HEK293 (cell line): ENCODE measurements at regions not wholly inside any gene's neighbourhood (a gene's known extent, or its start where the extent isn't known, plus 50 kb on each side); places are given as distances from the start of the nearest gene placed in this dataset.

ENCODE experiments used
- CTCF ChIP-seq: fragments of 450-650 bp; formaldehyde crosslinking; IDR thresholded peaks from 2 replicates; pipeline ENCODE4 v1.5.1; 2016; ENCODE audit warnings: missing biosample characterization, missing genetic modification characterization
- MEIS1 ChIP-seq: sonication (generic); formaldehyde crosslinking; IDR thresholded peaks from 2 replicates; pipeline ENCODE4 v1.8.1; 2022; ENCODE audit warnings: missing genetic modification reagents, mild to moderate bottlenecking, borderline replicate concordance
- MZF1 ChIP-seq: fragments of 450-650 bp; formaldehyde crosslinking; IDR thresholded peaks from 2 replicates; pipeline ENCODE4 v1.5.1; 2017; ENCODE audit warnings: missing biosample characterization, missing genetic modification characterization, borderline replicate concordance
- REPIN1 ChIP-seq: fragments of 450-650 bp; formaldehyde crosslinking; IDR thresholded peaks from 2 replicates; pipeline ENCODE4 v1.5.1; 2017; ENCODE audit warnings: missing biosample characterization, missing genetic modification characterization, low read depth
- SP2 ChIP-seq: fragments of 450-650 bp; formaldehyde crosslinking; IDR thresholded peaks from 2 replicates; pipeline ENCODE4 v1.5.1; 2016; ENCODE audit warnings: missing biosample characterization, missing genetic modification characterization
- ZBTB7A ChIP-seq: fragments of 450-650 bp; formaldehyde crosslinking; IDR thresholded peaks from 2 replicates; pipeline ENCODE4 v1.5.1; 2016; ENCODE audit warnings: low read depth, missing biosample characterization, missing genetic modification characterization
- ZFP41 ChIP-seq: fragments of 450-650 bp; formaldehyde crosslinking; IDR thresholded peaks from 2 replicates; pipeline ENCODE4 v1.5.1; 2016; ENCODE audit warnings: missing biosample characterization, missing genetic modification characterization, borderline replicate concordance
- ZNF302 ChIP-seq: fragments of 450-650 bp; formaldehyde crosslinking; IDR thresholded peaks from 2 replicates; pipeline ENCODE4 v1.5.1; 2016; ENCODE audit warnings: missing biosample characterization, missing genetic modification characterization, low read depth
- ZNF350 ChIP-seq: fragments of 450-650 bp; formaldehyde crosslinking; IDR thresholded peaks from 2 replicates; pipeline ENCODE4 v1.5.0; 2017; ENCODE audit warnings: missing biosample characterization, mild to moderate bottlenecking, missing genetic modification characterization
- ZNF571 ChIP-seq: fragments of 450-650 bp; formaldehyde crosslinking; IDR thresholded peaks from 2 replicates; pipeline ENCODE4 v1.5.0; 2017; ENCODE audit warnings: missing biosample characterization, missing genetic modification characterization

DNA sequence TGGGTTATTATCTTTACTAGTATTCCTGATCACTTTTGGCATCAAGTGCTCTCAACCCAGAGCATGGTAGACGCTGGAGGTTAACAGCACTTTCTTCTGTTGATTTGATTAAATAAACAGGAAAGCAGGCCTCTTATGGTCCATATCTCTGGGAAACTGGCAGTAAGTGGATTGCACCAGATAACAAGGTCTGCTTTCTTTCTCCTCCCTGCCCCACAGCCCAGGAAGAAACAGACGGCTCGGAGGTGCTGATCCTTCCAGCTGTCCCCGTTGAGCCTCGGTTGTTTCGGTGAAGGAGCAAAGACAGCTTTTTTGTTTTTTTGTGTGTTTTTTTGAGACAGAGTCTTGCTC is 100.8 kb upstream of the KCTD1 start:
- TF ChIP-seq REPIN1 (tag by site-specific recombination) (no peak), MEIS1 (CRISPR knock-in tag) (no peak), ZNF571 (no peak), ZBTB7A (tag by site-specific recombination) (no peak), CTCF (tag by site-specific recombination) (no peak), ZNF350 (no peak), MZF1 (tag by site-specific recombination) (no peak), ZFP41 (tag by site-specific recombination) (no peak), ZNF302 (tag by site-specific recombination) (no peak), SP2 (tag by site-specific recombination) (no peak)
